ENCODE measurements at regions not wholly inside any gene's neighbourhood (a gene's known extent, or its start where the extent isn't known, plus 50 kb on each side); places are given as distances from the start of the nearest gene placed in this dataset.

- intact Hi-C loops (cut with micrococcal nuclease): no loop called here
These were observed 374.4 kb downstream of the ENC1 start for GRCh38 chr5:74266132-74266531.

- intact Hi-C loops (cut with micrococcal nuclease): no loop called here
These were observed 377.9 kb downstream of the ENC1 start for GRCh38 chr5:74262544-74263207.

- intact Hi-C loops (cut with micrococcal nuclease): no loop called here
These were observed 378.7 kb downstream of the ENC1 start for GRCh38 chr5:74261866-74262265.

- intact Hi-C loops (cut with micrococcal nuclease): no loop called here
These were observed 379.1 kb downstream of the ENC1 start for GRCh38 chr5:74261421-74261820.

GRCh38 chr5:74259572-74259971 lies 381.0 kb downstream of the ENC1 start:
- intact Hi-C loops (cut with micrococcal nuclease): no loop called here

- intact Hi-C loops (cut with micrococcal nuclease): no loop called here
These were observed 382.2 kb downstream of the ENC1 start for GRCh38 chr5:74258314-74258665.

GRCh38 chr5:74257645-74258313 lies 382.7 kb downstream of the ENC1 start:
- intact Hi-C loops (cut with micrococcal nuclease): no loop called here

GRCh38 chr5:74257060-74257527 lies 383.4 kb downstream of the ENC1 start:
- intact Hi-C loops (cut with micrococcal nuclease): no loop called here

- intact Hi-C loops (cut with micrococcal nuclease): no loop called here
These were observed 384.7 kb downstream of the ENC1 start for GRCh38 chr5:74255692-74256392.

- intact Hi-C loops (cut with micrococcal nuclease): no loop called here
These were observed 386.3 kb downstream of the ENC1 start for GRCh38 chr5:74254257-74254656.

- intact Hi-C loops (cut with micrococcal nuclease): no loop called here
These were observed 388.5 kb downstream of the ENC1 start for GRCh38 chr5:74252044-74252443.

- intact Hi-C loops (cut with micrococcal nuclease): no loop called here
These were observed 389.1 kb downstream of the ENC1 start for GRCh38 chr5:74251141-74252035.

GRCh38 chr5:74250304-74251102 lies 390.0 kb downstream of the ENC1 start:
- intact Hi-C loops (cut with micrococcal nuclease): no loop called here

GRCh38 chr5:74248576-74248975 lies 392.0 kb downstream of the ENC1 start:
- intact Hi-C loops (cut with micrococcal nuclease): no loop called here

- intact Hi-C loops (cut with micrococcal nuclease): no loop called here
These were observed 396.1 kb downstream of the ENC1 start for GRCh38 chr5:74244406-74244805.

- intact Hi-C loops (cut with micrococcal nuclease): no loop called here
These were observed 396.9 kb downstream of the ENC1 start for GRCh38 chr5:74243634-74244033.

- intact Hi-C loops (cut with micrococcal nuclease): no loop called here
These were observed 398.0 kb downstream of the ENC1 start for GRCh38 chr5:74242516-74242915.

- intact Hi-C loops (cut with micrococcal nuclease): no loop called here
These were observed 398.8 kb downstream of the ENC1 start for GRCh38 chr5:74241751-74242140.

- intact Hi-C loops (cut with micrococcal nuclease): no loop called here
These were observed 399.5 kb downstream of the ENC1 start for GRCh38 chr5:74240783-74241750.

- intact Hi-C loops (cut with micrococcal nuclease): no loop called here
These were observed 401.3 kb downstream of the ENC1 start for GRCh38 chr5:74239261-74239660.
